ENCODE measurements at regions not wholly inside any gene's neighbourhood (a gene's known extent, or its start where the extent isn't known, plus 50 kb on each side); places are given as distances from the start of the nearest gene placed in this dataset.
A peak's percentile ranks its signal among the peaks of the same experiment; 100 is the strongest.

DNA sequence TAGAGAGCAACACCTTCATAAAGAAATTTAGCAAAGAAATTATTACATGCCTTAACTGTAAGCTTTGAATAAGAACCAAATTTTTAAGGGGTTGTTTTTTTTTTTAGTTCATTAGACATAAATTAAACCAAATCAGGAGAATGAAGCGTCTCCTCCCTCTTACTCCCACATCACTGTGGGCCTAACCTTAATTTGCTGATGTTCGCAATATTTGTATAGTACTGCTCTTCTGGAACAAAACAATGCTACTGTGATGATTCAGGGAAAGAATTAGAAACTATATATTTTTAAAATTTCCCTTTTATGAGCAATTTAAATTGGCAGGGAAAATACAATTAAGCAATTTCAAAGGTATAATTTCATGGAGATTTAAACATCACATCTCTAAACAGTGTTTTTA lies 275.0 kb upstream of the C9orf72 start:
- Histone ChIP-seq H3K36me3 (ENCODE audit: control insufficient read depth, insufficient read depth, low read length) (no peaks in the 10 kb centered on the region), H3K4me3 (ENCODE audit: low read depth, low read length) (no peak overlapping the region), H3K27me3 (ENCODE audit: control insufficient read depth, insufficient read depth, low read length) (no peaks in the 10 kb centered on the region)
- DNase-seq (ENCODE audit: low read depth), result no peak
- TF ChIP-seq CTCF (IDR thresholded peaks at IDR 0.05; ENCODE audit: insufficient read depth, low read length, poor library complexity, severe bottlenecking), result no peak

- Histone ChIP-seq H3K4me3 (ENCODE audit: low read depth, low read length) (no peak overlapping the region), H3K36me3 (ENCODE audit: control insufficient read depth, insufficient read depth, low read length) (no peaks in the 10 kb centered on the region), H3K27me3 (ENCODE audit: control insufficient read depth, insufficient read depth, low read length) (no peaks in the 10 kb centered on the region)
- no peak for DNase-seq (ENCODE audit: low read depth)
- TF ChIP-seq CTCF (IDR thresholded peaks at IDR 0.05; ENCODE audit: insufficient read depth, low read length, poor library complexity, severe bottlenecking), result no peak
Observed at GRCh38 chr9:27851858-27852257, 278.6 kb upstream of the C9orf72 start.

DNA sequence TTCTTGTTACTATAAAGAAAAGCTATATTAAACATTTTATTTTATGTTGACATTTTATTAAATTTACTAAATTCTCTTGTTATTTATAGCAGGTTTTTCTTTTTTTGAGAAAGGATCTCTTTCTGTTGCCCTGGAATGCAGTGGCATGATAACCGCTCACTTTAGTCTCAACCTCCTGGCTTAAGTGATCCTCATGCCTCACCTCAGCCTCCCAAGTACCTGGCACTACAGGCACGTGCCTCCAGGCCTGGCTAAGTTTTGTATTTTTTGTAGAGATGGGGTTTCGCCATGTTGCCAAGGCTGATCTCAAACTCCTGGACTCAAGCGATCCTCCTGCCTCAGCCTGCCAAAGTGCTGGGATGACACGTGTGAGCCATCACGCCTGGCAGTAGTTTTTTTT lies 280.2 kb upstream of the C9orf72 start:
- H3K36me3 ChIP-seq (ENCODE audit: control insufficient read depth, insufficient read depth, low read length), result no peaks in the 10 kb centered on the region
- no peak for TF ChIP-seq CTCF (IDR thresholded peaks at IDR 0.05; ENCODE audit: insufficient read depth, low read length, poor library complexity, severe bottlenecking)
- DNase-seq (ENCODE audit: low read depth), result no peak
- H3K4me3 ChIP-seq (ENCODE audit: low read depth, low read length), result no peak overlapping the region
- H3K27me3 ChIP-seq (ENCODE audit: control insufficient read depth, insufficient read depth, low read length), result no peaks in the 10 kb centered on the region

GRCh38 chr9:27856054-27856453 lies 282.8 kb upstream of the C9orf72 start:
- TF ChIP-seq CTCF (IDR thresholded peaks at IDR 0.05; ENCODE audit: insufficient read depth, low read length, poor library complexity, severe bottlenecking), result no peak
- H3K36me3 ChIP-seq (ENCODE audit: control insufficient read depth, insufficient read depth, low read length), result no peaks in the 10 kb centered on the region
- no peak for DNase-seq (ENCODE audit: low read depth)
- H3K4me3 ChIP-seq (ENCODE audit: low read depth, low read length), result no peak overlapping the region
- no peaks in the 10 kb centered on the region for H3K27me3 ChIP-seq (ENCODE audit: control insufficient read depth, insufficient read depth, low read length)

DNA sequence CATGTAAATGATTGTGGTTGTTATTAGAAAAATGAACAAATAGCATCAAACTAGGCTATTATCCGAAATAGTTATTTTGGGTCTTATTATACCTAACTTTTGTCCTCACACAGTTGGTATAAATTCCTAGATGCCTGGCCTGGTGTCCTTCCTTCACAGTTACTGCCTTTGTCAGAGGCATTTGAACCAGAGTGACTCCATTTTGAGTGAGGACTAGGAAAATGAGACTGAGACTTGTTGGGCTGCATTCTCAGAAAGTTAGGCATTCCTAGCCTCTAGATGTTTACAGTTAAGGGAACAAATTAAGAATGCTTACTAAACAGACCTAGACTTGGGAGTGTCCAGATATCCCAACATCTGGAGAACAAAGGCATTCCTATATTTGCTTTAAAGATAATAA lies 283.5 kb upstream of the C9orf72 start:
- no peak for TF ChIP-seq CTCF (IDR thresholded peaks at IDR 0.05; ENCODE audit: insufficient read depth, low read length, poor library complexity, severe bottlenecking)
- DNase-seq (ENCODE audit: low read depth), result no peak
- Histone ChIP-seq H3K27me3 (ENCODE audit: control insufficient read depth, insufficient read depth, low read length) (no peaks in the 10 kb centered on the region), H3K36me3 (ENCODE audit: control insufficient read depth, insufficient read depth, low read length) (no peaks in the 10 kb centered on the region), H3K4me3 (ENCODE audit: low read depth, low read length) (no peak overlapping the region)

DNA sequence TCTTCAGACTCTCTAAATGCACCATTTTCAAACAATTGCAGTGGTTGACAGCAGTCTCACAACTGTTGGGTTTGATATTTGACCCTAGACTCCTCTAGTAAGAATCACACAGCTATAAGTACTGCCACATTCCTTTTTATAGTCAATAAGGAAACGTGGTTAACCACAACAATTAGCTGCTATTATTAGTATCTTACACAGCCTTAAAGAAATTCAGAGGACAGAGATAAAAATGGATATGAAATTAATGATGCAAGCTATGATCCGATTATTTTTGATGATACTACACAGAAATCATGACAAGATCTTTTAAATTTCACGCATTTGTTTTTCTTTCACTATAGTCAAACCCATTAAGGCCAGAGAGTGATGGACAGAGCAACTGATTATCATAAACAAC lies 288.6 kb upstream of the C9orf72 start:
- no peak for TF ChIP-seq CTCF (IDR thresholded peaks at IDR 0.05; ENCODE audit: insufficient read depth, low read length, poor library complexity, severe bottlenecking)
- Histone ChIP-seq H3K27me3 (ENCODE audit: control insufficient read depth, insufficient read depth, low read length) (no peaks in the 10 kb centered on the region), H3K4me3 (ENCODE audit: low read depth, low read length) (no peak overlapping the region), H3K36me3 (ENCODE audit: control insufficient read depth, insufficient read depth, low read length) (no peaks in the 10 kb centered on the region)
- DNase-seq (ENCODE audit: low read depth), result peak; percentile 14

Measured in kidney epithelial cell (primary cell).